ENCODE measurements at regions not wholly inside any gene's neighbourhood (a gene's known extent, or its start where the extent isn't known, plus 50 kb on each side); places are given as distances from the start of the nearest gene placed in this dataset.

DNA sequence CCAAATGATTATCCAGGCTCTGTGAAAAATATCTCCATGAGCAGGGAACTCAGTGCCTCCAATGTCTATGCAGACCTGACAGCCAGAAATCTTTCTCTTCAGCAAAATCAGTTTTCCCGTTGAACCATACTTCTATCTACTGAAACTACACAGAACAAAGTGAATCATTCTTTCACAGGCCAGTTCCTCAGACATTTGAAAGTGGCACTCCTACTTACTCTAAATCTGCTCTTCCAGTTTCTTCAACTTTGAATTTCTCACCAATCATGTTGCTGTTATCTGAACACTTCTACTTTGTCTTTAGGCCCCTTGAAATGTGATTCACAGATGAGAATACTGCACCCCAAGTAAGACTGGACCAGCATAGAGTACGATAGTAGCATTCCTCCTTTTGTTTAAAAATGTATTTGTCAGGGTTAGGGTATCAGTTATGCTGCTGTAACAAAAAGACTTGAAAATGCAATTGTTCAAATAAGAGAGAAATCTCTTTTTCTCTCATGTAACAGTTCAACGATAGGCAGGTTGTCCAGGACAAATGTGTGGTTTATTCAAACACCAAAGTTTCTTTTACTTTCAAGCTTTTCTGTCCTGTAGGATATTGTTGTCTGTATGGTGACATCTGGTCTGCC is 210.6 kb upstream of the KLF3 start:
- no peak overlapping the region for H2AFZ ChIP-seq (ENCODE audit: low read depth, low read length, severe bottlenecking)
- no peaks in the 10 kb centered on the region for H3K9me2 ChIP-seq (replicated peaks; ENCODE audit: insufficient read depth, low read length)
- H3K36me3 ChIP-seq (ENCODE audit: low read length): no peaks in the 10 kb centered on the region
- TF ChIP-seq EZH2phosphoT487 (conservative IDR thresholded peaks at IDR 0.05; ENCODE audit: low read length): no peak
- TF ChIP-seq, protein P1, sequence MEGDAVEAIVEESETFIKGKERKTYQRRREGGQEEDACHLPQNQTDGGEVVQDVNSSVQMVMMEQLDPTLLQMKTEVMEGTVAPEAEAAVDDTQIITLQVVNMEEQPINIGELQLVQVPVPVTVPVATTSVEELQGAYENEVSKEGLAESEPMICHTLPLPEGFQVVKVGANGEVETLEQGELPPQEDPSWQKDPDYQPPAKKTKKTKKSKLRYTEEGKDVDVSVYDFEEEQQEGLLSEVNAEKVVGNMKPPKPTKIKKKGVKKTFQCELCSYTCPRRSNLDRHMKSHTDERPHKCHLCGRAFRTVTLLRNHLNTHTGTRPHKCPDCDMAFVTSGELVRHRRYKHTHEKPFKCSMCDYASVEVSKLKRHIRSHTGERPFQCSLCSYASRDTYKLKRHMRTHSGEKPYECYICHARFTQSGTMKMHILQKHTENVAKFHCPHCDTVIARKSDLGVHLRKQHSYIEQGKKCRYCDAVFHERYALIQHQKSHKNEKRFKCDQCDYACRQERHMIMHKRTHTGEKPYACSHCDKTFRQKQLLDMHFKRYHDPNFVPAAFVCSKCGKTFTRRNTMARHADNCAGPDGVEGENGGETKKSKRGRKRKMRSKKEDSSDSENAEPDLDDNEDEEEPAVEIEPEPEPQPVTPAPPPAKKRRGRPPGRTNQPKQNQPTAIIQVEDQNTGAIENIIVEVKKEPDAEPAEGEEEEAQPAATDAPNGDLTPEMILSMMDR (IDR thresholded peaks at IDR 0.05; ENCODE audit: insufficient read depth, low read length, poor library complexity, severe bottlenecking): no peak
- H3K4me2 ChIP-seq (ENCODE audit: low read depth, low read length, poor library complexity, severe bottlenecking): no peak overlapping the region
- H3K27me3 ChIP-seq (ENCODE audit: low read length): no peaks in the 10 kb centered on the region
- H3K79me2 ChIP-seq (ENCODE audit: insufficient read depth, low read length): no peaks in the 10 kb centered on the region
- H3K27ac ChIP-seq (ENCODE audit: low read depth, low read length): no peak overlapping the region
- H3K9me3 ChIP-seq (ENCODE audit: insufficient read depth, low read length): no peaks in the 10 kb centered on the region
- H3K4me3 ChIP-seq (ENCODE audit: insufficient read depth, low read length, poor library complexity, severe bottlenecking): no peak overlapping the region
- H4K20me1 ChIP-seq (ENCODE audit: low read depth, low read length): no peaks in the 10 kb centered on the region
- H3F3A ChIP-seq (ENCODE audit: insufficient read depth): no peaks in the 10 kb centered on the region
- no peak overlapping the region for H3K9ac ChIP-seq (ENCODE audit: low read length)

DNA sequence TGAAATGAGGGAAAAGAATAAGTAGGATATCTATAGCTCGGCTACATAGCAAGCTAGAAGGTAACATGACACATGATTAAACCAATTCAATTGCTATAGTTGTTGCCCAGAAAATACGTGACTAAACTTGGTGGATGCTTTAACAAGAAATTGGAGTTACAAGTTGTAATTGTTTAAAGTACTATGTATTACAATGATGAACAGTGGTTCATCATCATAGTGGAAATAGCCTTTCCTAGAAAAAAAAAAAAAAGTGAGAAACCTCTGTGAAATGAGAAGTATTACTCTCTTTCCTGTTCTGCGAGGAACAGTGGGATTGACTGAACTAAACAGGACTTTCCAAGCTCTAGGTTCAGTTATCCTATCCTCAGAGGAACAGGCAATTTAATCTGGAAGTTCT is 209.7 kb upstream of the KLF3 start:
- TF ChIP-seq, protein P1 (IDR thresholded peaks at IDR 0.05; ENCODE audit: insufficient read depth, low read length, poor library complexity, severe bottlenecking): no peak
- TF ChIP-seq EZH2phosphoT487 (conservative IDR thresholded peaks at IDR 0.05; ENCODE audit: low read length): no peak
- no peak overlapping the region for H3K4me2 ChIP-seq (ENCODE audit: low read depth, low read length, poor library complexity, severe bottlenecking)
- H3K36me3 ChIP-seq (ENCODE audit: low read length): no peaks in the 10 kb centered on the region
- H3K27me3 ChIP-seq (ENCODE audit: low read length): no peaks in the 10 kb centered on the region
- no peak overlapping the region for H2AFZ ChIP-seq (ENCODE audit: low read depth, low read length, severe bottlenecking)
- no peaks in the 10 kb centered on the region for H3K9me3 ChIP-seq (ENCODE audit: insufficient read depth, low read length)
- no peak overlapping the region for H3K27ac ChIP-seq (ENCODE audit: low read depth, low read length)
- no peaks in the 10 kb centered on the region for H4K20me1 ChIP-seq (ENCODE audit: low read depth, low read length)
- H3F3A ChIP-seq (ENCODE audit: insufficient read depth): no peaks in the 10 kb centered on the region
- no peak overlapping the region for H3K9ac ChIP-seq (ENCODE audit: low read length)
- no peak overlapping the region for H3K4me3 ChIP-seq (ENCODE audit: insufficient read depth, low read length, poor library complexity, severe bottlenecking)
- H3K79me2 ChIP-seq (ENCODE audit: insufficient read depth, low read length): no peaks in the 10 kb centered on the region
- no peaks in the 10 kb centered on the region for H3K9me2 ChIP-seq (replicated peaks; ENCODE audit: insufficient read depth, low read length)

DNA sequence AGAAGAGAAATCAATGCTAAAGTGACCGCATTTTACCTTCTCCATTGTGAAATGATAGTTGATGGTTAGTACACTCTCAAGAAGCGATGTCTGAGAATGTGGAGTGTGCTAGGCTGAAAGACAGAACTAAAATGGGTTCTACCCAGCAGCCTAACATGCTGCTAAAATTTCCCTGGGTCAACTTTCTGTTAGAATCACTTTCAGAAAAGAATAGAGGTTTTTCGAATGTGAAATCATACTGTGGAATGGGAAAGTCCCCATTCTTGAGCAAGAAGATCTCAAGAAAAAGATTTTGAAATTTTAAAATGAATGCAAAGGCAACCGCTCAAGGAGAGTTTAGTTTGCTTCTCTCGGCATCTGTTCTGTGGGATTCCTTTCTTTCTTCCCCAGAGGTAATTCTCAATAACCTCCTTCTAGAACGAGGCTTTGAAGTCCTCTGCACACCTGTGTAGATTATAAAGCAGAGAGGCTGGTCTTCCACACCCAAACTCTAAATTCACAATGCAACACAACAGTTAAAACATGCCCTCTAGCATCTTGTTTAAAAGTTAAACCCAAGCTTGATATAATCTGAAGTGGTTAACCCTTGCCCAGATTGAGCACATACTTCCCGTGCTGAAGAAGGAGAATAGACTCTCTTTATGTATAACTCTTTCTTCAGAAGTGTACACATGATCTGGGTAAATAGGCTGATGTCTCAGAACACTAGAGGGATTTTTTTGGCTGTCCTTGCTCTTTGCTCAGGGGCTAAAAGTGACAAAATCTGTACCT is 208.7 kb upstream of the KLF3 start:
- H3K9ac ChIP-seq (ENCODE audit: low read length): no peak overlapping the region
- H3K9me2 ChIP-seq (replicated peaks; ENCODE audit: insufficient read depth, low read length): no peaks in the 10 kb centered on the region
- H4K20me1 ChIP-seq (ENCODE audit: low read depth, low read length): no peaks in the 10 kb centered on the region
- no peaks in the 10 kb centered on the region for H3F3A ChIP-seq (ENCODE audit: insufficient read depth)
- H3K27ac ChIP-seq (ENCODE audit: low read depth, low read length): no peak overlapping the region
- H3K4me3 ChIP-seq (ENCODE audit: insufficient read depth, low read length, poor library complexity, severe bottlenecking): no peak overlapping the region
- H3K4me2 ChIP-seq (ENCODE audit: low read depth, low read length, poor library complexity, severe bottlenecking): no peak overlapping the region
- H3K36me3 ChIP-seq (ENCODE audit: low read length): no peaks in the 10 kb centered on the region
- TF ChIP-seq, protein P1 (IDR thresholded peaks at IDR 0.05; ENCODE audit: insufficient read depth, low read length, poor library complexity, severe bottlenecking): no peak
- no peak for TF ChIP-seq EZH2phosphoT487 (conservative IDR thresholded peaks at IDR 0.05; ENCODE audit: low read length)
- no peak overlapping the region for H2AFZ ChIP-seq (ENCODE audit: low read depth, low read length, severe bottlenecking)
- no peaks in the 10 kb centered on the region for H3K27me3 ChIP-seq (ENCODE audit: low read length)
- H3K79me2 ChIP-seq (ENCODE audit: insufficient read depth, low read length): no peaks in the 10 kb centered on the region
- H3K9me3 ChIP-seq (ENCODE audit: insufficient read depth, low read length): no peaks in the 10 kb centered on the region

Measured in SU-DHL-6 (cell line).